Fibroblast of villous mesenchyme (primary cell): ENCODE measurements at regions not wholly inside any gene's neighbourhood (a gene's known extent, or its start where the extent isn't known, plus 50 kb on each side); places are given as distances from the start of the nearest gene placed in this dataset.
"Not testable (repeated sequence)": the region's sequence is repeated elsewhere in the genome, so short reads cannot be mapped to it uniquely, and the experiment has no call there.

Source experiments
- DNase-seq: peaks from one replicate; pipeline ENCODE4 v3.0.0-alpha.2; 2010; ENCODE audit warnings: low read depth
- H3K4me3 ChIP-seq: 2 replicates; pipeline ENCODE4 v1.5.1; 2011; ENCODE audit warnings: low read depth, mild to moderate bottlenecking, low read length
- CTCF ChIP-seq: IDR thresholded peaks from 2 replicates; pipeline ENCODE4 v1.5.1; 2012; ENCODE audit warnings: low read depth, mild to moderate bottlenecking, low read length; ENCODE audit not compliant: insufficient read depth

DNA sequence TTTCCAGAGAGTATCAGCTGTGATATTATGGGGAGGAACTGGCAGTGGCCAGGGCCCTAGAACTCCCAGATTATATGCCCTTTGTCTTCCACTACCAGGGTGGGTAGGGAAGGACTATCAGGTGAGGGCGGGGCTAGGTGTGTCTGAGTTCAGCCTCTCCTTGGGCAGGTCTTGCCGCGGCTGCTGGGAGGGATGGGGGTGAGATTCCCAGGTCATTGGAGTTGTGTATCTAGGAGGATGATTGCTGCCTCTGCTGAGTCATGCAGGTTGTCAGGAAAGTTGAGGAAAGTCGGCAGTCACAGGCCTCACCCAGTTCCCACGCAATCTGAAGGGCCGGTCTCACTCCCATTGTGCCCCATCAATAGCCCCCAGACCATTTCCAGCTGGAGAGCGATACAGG lies 185.2 kb downstream of the DKK1 start:
- no peak for TF ChIP-seq CTCF
- no peak overlapping the region for H3K4me3 ChIP-seq
- no peak for DNase-seq

- DNase-seq, result peak; percentile 47
Measured at GRCh38 chr10:52500476-52500875, 186.4 kb downstream of the DKK1 start.

GRCh38 chr10:52502237-52502636 lies 188.2 kb downstream of the DKK1 start:
- peak; percentile 78 for DNase-seq
- no peak overlapping the region for H3K4me3 ChIP-seq
- no peak for TF ChIP-seq CTCF

More at GRCh38 chr10:52500476-52500875, 186.4 kb downstream of the DKK1 start:
- no peak overlapping the region for H3K4me3 ChIP-seq
- TF ChIP-seq CTCF, result no peak

GRCh38 chr10:52505341-52505740 lies 191.3 kb downstream of the DKK1 start:
- H3K4me3 ChIP-seq, DNase-seq: not testable (repeated sequence)

DNA sequence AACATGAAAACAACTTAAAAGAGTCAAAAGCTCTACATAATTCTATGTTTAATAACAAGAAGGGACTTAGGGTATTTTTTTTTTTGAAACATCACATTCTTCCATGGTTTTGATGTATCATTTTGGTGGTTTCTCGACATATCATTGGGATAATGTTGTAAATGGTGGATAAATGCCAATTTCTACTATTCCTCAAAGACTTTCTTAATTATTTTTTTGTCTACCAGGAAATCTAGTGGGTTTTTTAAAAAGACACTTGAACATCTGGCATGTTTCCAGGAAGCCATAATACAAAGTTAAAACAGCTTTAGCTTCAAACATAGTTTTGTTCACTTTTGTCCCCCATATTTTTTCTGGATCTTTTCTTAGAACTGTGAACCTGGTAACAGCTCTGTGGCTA lies 200.4 kb downstream of the DKK1 start:
- DNase-seq, result no peak
- H3K4me3 ChIP-seq, result no peak overlapping the region
- TF ChIP-seq CTCF, result no peak

DNA sequence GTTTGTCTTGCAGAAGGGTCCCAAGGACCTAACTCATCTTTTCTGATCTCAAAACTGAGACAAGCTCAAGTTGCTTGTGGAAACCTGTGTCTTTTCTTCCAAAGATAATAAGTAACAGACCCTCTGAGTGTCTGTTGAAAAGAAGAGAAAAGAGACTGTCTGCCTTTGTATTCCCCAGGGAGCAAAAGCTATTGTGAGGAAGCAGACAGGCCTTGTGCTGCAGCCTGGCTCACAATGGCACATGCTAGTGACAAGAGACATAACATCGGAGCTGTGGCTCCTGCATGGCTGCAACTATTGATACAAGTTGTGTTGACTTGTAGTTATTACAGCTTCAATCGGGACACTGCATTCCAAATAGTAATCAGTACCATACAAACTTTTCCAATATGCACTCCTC lies 202.9 kb downstream of the DKK1 start:
- TF ChIP-seq CTCF, result no peak
- no peak overlapping the region for H3K4me3 ChIP-seq
- DNase-seq, result no peak

GRCh38 chr10:52523696-52524095 lies 209.6 kb downstream of the DKK1 start:
- TF ChIP-seq CTCF, result no peak
- H3K4me3 ChIP-seq, result no peak overlapping the region
- no peak for DNase-seq
